H9 (cell line): ENCODE measurements at regions not wholly inside any gene's neighbourhood (a gene's known extent, or its start where the extent isn't known, plus 50 kb on each side); places are given as distances from the start of the nearest gene placed in this dataset.
A peak's percentile ranks its signal among the peaks of the same experiment; 100 is the strongest.

Source experiments
- DNase-seq: peaks from one replicate; pipeline ENCODE4 v3.0.0-alpha.2; 2017
- H2AFZ ChIP-seq: one replicate; pipeline ENCODE4 v1.6.1; 2013; ENCODE audit warnings: mild to moderate bottlenecking, low read length, control low read depth, moderate library complexity
- H2AK5ac ChIP-seq: 2 replicates; pipeline ENCODE4 v1.6.1; 2013; ENCODE audit warnings: low read length, control low read depth, mixed read lengths; ENCODE audit not compliant: insufficient read length
- H2BK120ac ChIP-seq: one replicate; pipeline ENCODE4 v1.6.1; 2013; ENCODE audit warnings: low read depth, mild to moderate bottlenecking, low read length, control low read depth, inconsistent platforms; ENCODE audit not compliant: poor library complexity, severe bottlenecking
- H2BK12ac ChIP-seq: 2 replicates; pipeline ENCODE4 v1.6.1; 2013; ENCODE audit warnings: low read length, control low read depth, mixed read lengths, low read depth; ENCODE audit not compliant: insufficient read length
- H2BK15ac ChIP-seq: 2 replicates; pipeline ENCODE4 v1.6.1; 2013; ENCODE audit warnings: low read depth, low read length, control low read depth
- H2BK20ac ChIP-seq: one replicate; pipeline ENCODE4 v1.6.1; 2013; ENCODE audit warnings: low read depth, mild to moderate bottlenecking, low read length, control low read depth, inconsistent platforms; ENCODE audit not compliant: poor library complexity, severe bottlenecking
- H2BK5ac ChIP-seq: 2 replicates; pipeline ENCODE4 v1.6.1; 2013; ENCODE audit warnings: low read length, control low read depth, mixed read lengths; ENCODE audit not compliant: insufficient read length
- H3K14ac ChIP-seq: 2 replicates; pipeline ENCODE4 v1.6.1; 2013; ENCODE audit warnings: low read length, control low read depth; ENCODE audit not compliant: insufficient read depth
- H3K18ac ChIP-seq: 2 replicates; pipeline ENCODE4 v1.6.1; 2013; ENCODE audit warnings: low read depth, mild to moderate bottlenecking, mixed read lengths, low read length, control low read depth; ENCODE audit not compliant: insufficient read length
- H3K23ac ChIP-seq: 2 replicates; pipeline ENCODE4 v1.6.1; 2013; ENCODE audit warnings: low read length, control low read depth, mixed read lengths, low read depth; ENCODE audit not compliant: insufficient read length
- H3K23me2 ChIP-seq: 2 replicates; pipeline ENCODE4 v1.6.1; 2013; ENCODE audit warnings: low read depth, mild to moderate bottlenecking, mixed read lengths, low read length, control low read depth; ENCODE audit not compliant: insufficient read length, poor library complexity, severe bottlenecking
- H3K27ac ChIP-seq: 2 replicates; pipeline ENCODE4 v1.5.1; 2013; ENCODE audit warnings: low read length, control low read depth, mixed read lengths, low read depth; ENCODE audit not compliant: insufficient read length
- H3K27me3 ChIP-seq: 2 replicates; pipeline ENCODE4 v1.6.1; 2013; ENCODE audit warnings: low read length, control low read depth, inconsistent platforms; ENCODE audit not compliant: insufficient read depth
- H3K4ac ChIP-seq: 2 replicates; pipeline ENCODE4 v1.6.1; 2013; ENCODE audit warnings: low read depth, mild to moderate bottlenecking, control low read depth, inconsistent platforms, low read length, moderate library complexity
- H3K4me1 ChIP-seq: 2 replicates; pipeline ENCODE4 v1.6.1; 2013; ENCODE audit warnings: low read length, control low read depth, inconsistent platforms; ENCODE audit not compliant: insufficient read depth
- H3K4me2 ChIP-seq: 2 replicates; pipeline ENCODE4 v1.6.1; 2013; ENCODE audit warnings: low read length, control low read depth, mixed read lengths; ENCODE audit not compliant: insufficient read length, insufficient read depth
- H3K56ac ChIP-seq: 2 replicates; pipeline ENCODE4 v1.6.1; 2013; ENCODE audit warnings: low read depth, mild to moderate bottlenecking, mixed read lengths, low read length, control low read depth; ENCODE audit not compliant: insufficient read length
- H3K79me1 ChIP-seq: 2 replicates; pipeline ENCODE4 v1.6.1; 2013; ENCODE audit warnings: low read depth, mild to moderate bottlenecking, moderate library complexity, low read length, control low read depth, inconsistent platforms; ENCODE audit not compliant: insufficient read depth, poor library complexity, severe bottlenecking
- H3K79me2 ChIP-seq: 2 replicates; pipeline ENCODE4 v1.6.1; 2013; ENCODE audit warnings: low read length, control low read depth, inconsistent platforms; ENCODE audit not compliant: insufficient read depth
- H3K9ac ChIP-seq: 2 replicates; pipeline ENCODE4 v1.6.1; 2013; ENCODE audit warnings: low read length, control low read depth, mixed read lengths; ENCODE audit not compliant: insufficient read length; ENCODE audit errors: extremely low read depth
- H3K9me3 ChIP-seq: one replicate; pipeline ENCODE4 v1.6.1; 2013; ENCODE audit warnings: low read depth, low read length, inconsistent platforms; ENCODE audit not compliant: control insufficient read depth
- H3T11ph ChIP-seq: one replicate; pipeline ENCODE4 v1.6.1; 2013; ENCODE audit warnings: mild to moderate bottlenecking, low read length, control low read depth, inconsistent platforms
- H4K20me1 ChIP-seq: one replicate; pipeline ENCODE4 v1.6.1; 2013; ENCODE audit not compliant: control insufficient read depth, insufficient read length, insufficient read depth
- H4K5ac ChIP-seq: 2 replicates; pipeline ENCODE4 v1.6.1; 2013; ENCODE audit warnings: low read depth, mild to moderate bottlenecking, mixed read lengths, low read length, control low read depth; ENCODE audit not compliant: insufficient read length
- H4K8ac ChIP-seq: replicated peaks from 2 replicates; pipeline ENCODE4 v1.6.1; 2013; ENCODE audit warnings: low read length, control low read depth, mixed read lengths, low read depth; ENCODE audit not compliant: insufficient read length
- H4K91ac ChIP-seq: 2 replicates; pipeline ENCODE4 v1.6.1; 2013; ENCODE audit warnings: low read depth, mild to moderate bottlenecking, moderate library complexity, mixed read lengths, low read length, control low read depth; ENCODE audit not compliant: insufficient read length
- H3K27ac Mint-ChIP-seq, 3 experiments: 2 replicates in 2 of 3; 3 replicates in 1 of 3; pipeline ENCODE4 v1.8.0; 2020 to 2021; ENCODE audit warnings: mixed read lengths in 3 of 3, mild to moderate bottlenecking in 1 of 3, moderate library complexity in 1 of 3
- H3K27me3 Mint-ChIP-seq: 2 replicates; pipeline ENCODE4 v1.8.0; 2021; ENCODE audit warnings: low read depth, mild to moderate bottlenecking, moderate library complexity, mixed read lengths
- H3K36me3 Mint-ChIP-seq, 3 experiments: 2 replicates in 2 of 3; 3 replicates in 1 of 3; pipeline ENCODE4 v1.8.0; 2020 to 2021; ENCODE audit warnings: low read depth in 3 of 3, mixed read lengths in 3 of 3; ENCODE audit not compliant: insufficient read depth in 1 of 3
- H3K4me1 Mint-ChIP-seq, 2 experiments: 2 replicates each; pipeline ENCODE4 v1.8.0; 2020; ENCODE audit warnings: mixed read lengths in 2 of 2
- H3K4me3 Mint-ChIP-seq, 2 experiments: 2 replicates in 1 of 2; 3 replicates in 1 of 2; pipeline ENCODE4 v1.8.0; 2020 to 2021; ENCODE audit warnings: mild to moderate bottlenecking in 2 of 2, mixed read lengths in 2 of 2, moderate library complexity in 1 of 2
- H3K9me3 Mint-ChIP-seq, 2 experiments: 2 replicates in 1 of 2; 3 replicates in 1 of 2; pipeline ENCODE4 v1.8.0; 2020; ENCODE audit warnings: mild to moderate bottlenecking in 2 of 2, mixed read lengths in 2 of 2, moderate library complexity in 1 of 2
- WGBS: extraction: QIAGEN DNeasy Blood & Tissue Kit; methylation state at CpG from one replicate; pipeline ENCODE4 v1.1.7; 2013; ENCODE audit warnings: missing lambda C conversion rate, low lambda C conversion rate, mixed read lengths; ENCODE audit not compliant: insufficient read length; ENCODE audit errors: extremely low coverage; 5-methylcytosine and 5-hydroxymethylcytosine counted together
- TF ChIP-seq, protein P1 (sequence below): fragments of 200-600 bp; sonication (generic); conservative IDR thresholded peaks from 3 replicates; pipeline ENCODE4 v1.8.0; 2021; ENCODE audit warnings: antibody characterized with exemption, mild to moderate bottlenecking

DNA sequence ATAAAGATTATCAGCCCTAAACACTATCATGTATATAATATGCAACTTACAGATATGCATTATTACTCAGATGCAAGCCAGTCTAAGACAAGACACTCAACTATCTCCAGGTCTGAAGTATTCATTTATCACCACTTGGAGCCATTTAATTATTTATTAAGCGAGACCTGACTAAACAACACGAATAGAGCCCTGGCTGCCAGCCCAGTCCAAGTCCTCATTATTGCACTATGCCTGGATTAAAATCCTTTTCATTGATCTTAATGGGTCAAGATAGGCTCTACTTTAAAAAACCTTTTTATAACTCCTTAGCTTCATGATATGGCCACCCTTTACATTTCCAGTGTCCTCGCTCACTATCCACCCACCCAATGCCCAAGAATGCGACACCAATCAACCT is 183.1 kb upstream of the MARCKS start:
- H3K4me1 ChIP-seq = no peaks in the 10 kb centered on the region; the same call in 1 of the 2 replicates
- H4K5ac ChIP-seq = no peak overlapping the region

More for the DNA sequence above, 183.1 kb upstream of the MARCKS start:
- H3K79me1 ChIP-seq = no peaks in the 10 kb centered on the region
- H3K9me3 Mint-ChIP-seq = no peaks in the 10 kb centered on the region
- H3K36me3 Mint-ChIP-seq = no peaks in the 10 kb centered on the region
- H3K18ac ChIP-seq = no peak overlapping the region
- no peak overlapping the region for H3K4ac ChIP-seq
- no peaks in the 10 kb centered on the region for H3K27me3 ChIP-seq
- WGBS = no CpG with 5 or more reads among the region's 4 CpGs
- no peak overlapping the region for H4K91ac ChIP-seq
- H3K4me2 ChIP-seq = no peak overlapping the region
- H3K79me2 ChIP-seq = no peaks in the 10 kb centered on the region
- no peaks in the 10 kb centered on the region for H3K23me2 ChIP-seq
- H2BK120ac ChIP-seq = no peak overlapping the region
- no peak overlapping the region for H3T11ph ChIP-seq
- H3K4me1 Mint-ChIP-seq = peaks cover 49 to 55% of the 10 kb centered on the region in 2 experiments
- H3K27ac ChIP-seq = no peak overlapping the region
- TF ChIP-seq, protein P1, sequence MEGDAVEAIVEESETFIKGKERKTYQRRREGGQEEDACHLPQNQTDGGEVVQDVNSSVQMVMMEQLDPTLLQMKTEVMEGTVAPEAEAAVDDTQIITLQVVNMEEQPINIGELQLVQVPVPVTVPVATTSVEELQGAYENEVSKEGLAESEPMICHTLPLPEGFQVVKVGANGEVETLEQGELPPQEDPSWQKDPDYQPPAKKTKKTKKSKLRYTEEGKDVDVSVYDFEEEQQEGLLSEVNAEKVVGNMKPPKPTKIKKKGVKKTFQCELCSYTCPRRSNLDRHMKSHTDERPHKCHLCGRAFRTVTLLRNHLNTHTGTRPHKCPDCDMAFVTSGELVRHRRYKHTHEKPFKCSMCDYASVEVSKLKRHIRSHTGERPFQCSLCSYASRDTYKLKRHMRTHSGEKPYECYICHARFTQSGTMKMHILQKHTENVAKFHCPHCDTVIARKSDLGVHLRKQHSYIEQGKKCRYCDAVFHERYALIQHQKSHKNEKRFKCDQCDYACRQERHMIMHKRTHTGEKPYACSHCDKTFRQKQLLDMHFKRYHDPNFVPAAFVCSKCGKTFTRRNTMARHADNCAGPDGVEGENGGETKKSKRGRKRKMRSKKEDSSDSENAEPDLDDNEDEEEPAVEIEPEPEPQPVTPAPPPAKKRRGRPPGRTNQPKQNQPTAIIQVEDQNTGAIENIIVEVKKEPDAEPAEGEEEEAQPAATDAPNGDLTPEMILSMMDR = no peak
- H3K27me3 Mint-ChIP-seq = no peaks in the 10 kb centered on the region
- H3K14ac ChIP-seq = no peak overlapping the region
- H3K4me3 Mint-ChIP-seq = no peak overlapping the region
- no peaks in the 10 kb centered on the region for H4K20me1 ChIP-seq
- no peak overlapping the region for H2BK5ac ChIP-seq
- no peak overlapping the region for H2AFZ ChIP-seq
- H3K9me3 ChIP-seq = no peaks in the 10 kb centered on the region
- DNase-seq = no peak
- no peak overlapping the region for H2AK5ac ChIP-seq
- peak overlapping the region in 1 of 3 experiments; percentile 63; a peak in 4 of 7 replicates for H3K27ac Mint-ChIP-seq
- no peak overlapping the region for H2BK20ac ChIP-seq
- H2BK15ac ChIP-seq = no peak overlapping the region
- no peak overlapping the region for H3K9ac ChIP-seq
- no peak overlapping the region for H4K8ac ChIP-seq
- H3K56ac ChIP-seq = no peak overlapping the region
- H2BK12ac ChIP-seq = no peak overlapping the region
- H3K23ac ChIP-seq = no peak overlapping the region
